ENCODE measurements at regions not wholly inside any gene's neighbourhood (a gene's known extent, or its start where the extent isn't known, plus 50 kb on each side); places are given as distances from the start of the nearest gene placed in this dataset.
"Not testable (repeated sequence)": the region's sequence is repeated elsewhere in the genome, so short reads cannot be mapped to it uniquely, and the experiment has no call there.

- Histone ChIP-seq H3K9me3 (ENCODE audit: low read length) (no peaks in the 10 kb centered on the region), H3K4me3 (ENCODE audit: low read length) (no peak overlapping the region), H3K36me3 (ENCODE audit: insufficient read depth, low read length) (no peaks in the 10 kb centered on the region), H3K4me1 (ENCODE audit: insufficient read depth, low read length) (no peaks in the 10 kb centered on the region), H3K27me3 (ENCODE audit: insufficient read depth, low read length) (no peaks in the 10 kb centered on the region), H2AFZ (ENCODE audit: low read depth, low read length) (no peak overlapping the region)
Observed at GRCh38 chr10:23493711-23494110, 54.8 kb downstream of the OTUD1 start.

GRCh38 chr10:23496727-23497126 is 57.9 kb downstream of the OTUD1 start:
- Histone ChIP-seq H3K4me3 (ENCODE audit: low read length) (no peak overlapping the region), H2AFZ (ENCODE audit: low read depth, low read length) (no peak overlapping the region), H3K4me1 (ENCODE audit: insufficient read depth, low read length) (no peaks in the 10 kb centered on the region), H3K9me3 (ENCODE audit: low read length) (no peaks in the 10 kb centered on the region), H3K27me3 (ENCODE audit: insufficient read depth, low read length) (no peaks in the 10 kb centered on the region), H3K36me3 (ENCODE audit: insufficient read depth, low read length) (no peaks in the 10 kb centered on the region)

- no peaks in the 10 kb centered on the region for H3K36me3 ChIP-seq (ENCODE audit: insufficient read depth, low read length)
- no peaks in the 10 kb centered on the region for H3K27me3 ChIP-seq (ENCODE audit: insufficient read depth, low read length)
- no peak overlapping the region for H2AFZ ChIP-seq (ENCODE audit: low read depth, low read length)
- no peaks in the 10 kb centered on the region for H3K4me1 ChIP-seq (ENCODE audit: insufficient read depth, low read length)
- H3K9me3 ChIP-seq (ENCODE audit: low read length) = no peaks in the 10 kb centered on the region
- no peak overlapping the region for H3K4me3 ChIP-seq (ENCODE audit: low read length)
Observed at GRCh38 chr10:23499372-23500132, 60.7 kb downstream of the OTUD1 start.

GRCh38 chr10:23505797-23506465 is 67.1 kb downstream of the OTUD1 start:
- no peak overlapping the region for H3K4me3 ChIP-seq (ENCODE audit: low read length)
- H3K9me3 ChIP-seq (ENCODE audit: low read length) = no peaks in the 10 kb centered on the region
- H2AFZ ChIP-seq (ENCODE audit: low read depth, low read length) = no peak overlapping the region
- no peaks in the 10 kb centered on the region for H3K4me1 ChIP-seq (ENCODE audit: insufficient read depth, low read length)
- H3K36me3 ChIP-seq (ENCODE audit: insufficient read depth, low read length) = no peaks in the 10 kb centered on the region
- H3K27me3 ChIP-seq (ENCODE audit: insufficient read depth, low read length) = no peaks in the 10 kb centered on the region

- Histone ChIP-seq H2AFZ (ENCODE audit: low read depth, low read length) (no peak overlapping the region), H3K4me3 (ENCODE audit: low read length) (no peak overlapping the region), H3K9me3 (ENCODE audit: low read length) (peaks cover 2% of the 10 kb centered on the region), H3K4me1 (ENCODE audit: insufficient read depth, low read length) (no peaks in the 10 kb centered on the region), H3K36me3 (ENCODE audit: insufficient read depth, low read length) (no peaks in the 10 kb centered on the region), H3K27me3 (ENCODE audit: insufficient read depth, low read length) (no peaks in the 10 kb centered on the region)
Observed at GRCh38 chr10:23512355-23513058, 73.6 kb downstream of the OTUD1 start.

GRCh38 chr10:23513621-23514020 is 74.7 kb downstream of the OTUD1 start:
- H3K36me3 ChIP-seq (ENCODE audit: insufficient read depth, low read length); H3K4me1 ChIP-seq (ENCODE audit: insufficient read depth, low read length); H3K27me3 ChIP-seq (ENCODE audit: insufficient read depth, low read length); H2AFZ ChIP-seq (ENCODE audit: low read depth, low read length); H3K4me3 ChIP-seq (ENCODE audit: low read length); H3K9me3 ChIP-seq (ENCODE audit: low read length): not testable (repeated sequence)

- Histone ChIP-seq H2AFZ (ENCODE audit: low read depth, low read length) (no peak overlapping the region), H3K36me3 (ENCODE audit: insufficient read depth, low read length) (no peaks in the 10 kb centered on the region), H3K4me3 (ENCODE audit: low read length) (no peak overlapping the region), H3K9me3 (ENCODE audit: low read length) (peaks cover 2% of the 10 kb centered on the region), H3K27me3 (ENCODE audit: insufficient read depth, low read length) (no peaks in the 10 kb centered on the region), H3K4me1 (ENCODE audit: insufficient read depth, low read length) (no peaks in the 10 kb centered on the region)
Observed at GRCh38 chr10:23514321-23514720, 75.4 kb downstream of the OTUD1 start.

- Histone ChIP-seq H3K9me3 (ENCODE audit: low read length) (peaks cover 2% of the 10 kb centered on the region), H3K27me3 (ENCODE audit: insufficient read depth, low read length) (no peaks in the 10 kb centered on the region), H3K4me3 (ENCODE audit: low read length) (no peak overlapping the region), H3K4me1 (ENCODE audit: insufficient read depth, low read length) (no peaks in the 10 kb centered on the region), H3K36me3 (ENCODE audit: insufficient read depth, low read length) (no peaks in the 10 kb centered on the region), H2AFZ (ENCODE audit: low read depth, low read length) (no peak overlapping the region)
Observed at GRCh38 chr10:23516530-23516929, 77.7 kb downstream of the OTUD1 start.

GRCh38 chr10:23517155-23517554 is 78.3 kb downstream of the OTUD1 start:
- Histone ChIP-seq H3K9me3 (ENCODE audit: low read length) (peaks cover 2% of the 10 kb centered on the region), H3K4me1 (ENCODE audit: insufficient read depth, low read length) (no peaks in the 10 kb centered on the region), H3K27me3 (ENCODE audit: insufficient read depth, low read length) (no peaks in the 10 kb centered on the region)

GRCh38 chr10:23521735-23522134 is 82.9 kb downstream of the OTUD1 start:
- no peaks in the 10 kb centered on the region for H3K4me1 ChIP-seq (ENCODE audit: insufficient read depth, low read length)
- no peaks in the 10 kb centered on the region for H3K27me3 ChIP-seq (ENCODE audit: insufficient read depth, low read length)
- no peaks in the 10 kb centered on the region for H3K36me3 ChIP-seq (ENCODE audit: insufficient read depth, low read length)
- H3K9me3 ChIP-seq (ENCODE audit: low read length) = no peaks in the 10 kb centered on the region
- H3K4me3 ChIP-seq (ENCODE audit: low read length) = no peak overlapping the region
- H2AFZ ChIP-seq (ENCODE audit: low read depth, low read length) = no peak overlapping the region

More at GRCh38 chr10:23517155-23517554, 78.3 kb downstream of the OTUD1 start:
- Histone ChIP-seq H3K4me3 (ENCODE audit: low read length) (no peak overlapping the region), H3K36me3 (ENCODE audit: insufficient read depth, low read length) (no peaks in the 10 kb centered on the region), H2AFZ (ENCODE audit: low read depth, low read length) (no peak overlapping the region)

- no peaks in the 10 kb centered on the region for H3K4me1 ChIP-seq (ENCODE audit: insufficient read depth, low read length)
- no peak overlapping the region for H2AFZ ChIP-seq (ENCODE audit: low read depth, low read length)
Observed at GRCh38 chr10:23522345-23522744, 83.5 kb downstream of the OTUD1 start.

GRCh38 chr10:23523251-23523650 is 84.4 kb downstream of the OTUD1 start:
- no peaks in the 10 kb centered on the region for H3K27me3 ChIP-seq (ENCODE audit: insufficient read depth, low read length)
- no peaks in the 10 kb centered on the region for H3K4me1 ChIP-seq (ENCODE audit: insufficient read depth, low read length)
- H3K9me3 ChIP-seq (ENCODE audit: low read length) = no peaks in the 10 kb centered on the region
- H3K4me3 ChIP-seq (ENCODE audit: low read length) = no peak overlapping the region
- H2AFZ ChIP-seq (ENCODE audit: low read depth, low read length) = no peak overlapping the region
- no peaks in the 10 kb centered on the region for H3K36me3 ChIP-seq (ENCODE audit: insufficient read depth, low read length)

More at GRCh38 chr10:23522345-23522744, 83.5 kb downstream of the OTUD1 start:
- no peaks in the 10 kb centered on the region for H3K36me3 ChIP-seq (ENCODE audit: insufficient read depth, low read length)
- H3K4me3 ChIP-seq (ENCODE audit: low read length) = no peak overlapping the region
- H3K27me3 ChIP-seq (ENCODE audit: insufficient read depth, low read length) = no peaks in the 10 kb centered on the region
- no peaks in the 10 kb centered on the region for H3K9me3 ChIP-seq (ENCODE audit: low read length)

GRCh38 chr10:23525406-23525805 is 86.5 kb downstream of the OTUD1 start:
- H2AFZ ChIP-seq (ENCODE audit: low read depth, low read length) = no peak overlapping the region
- H3K4me1 ChIP-seq (ENCODE audit: insufficient read depth, low read length) = no peaks in the 10 kb centered on the region
- H3K9me3 ChIP-seq (ENCODE audit: low read length) = no peaks in the 10 kb centered on the region
- no peak overlapping the region for H3K4me3 ChIP-seq (ENCODE audit: low read length)
- no peaks in the 10 kb centered on the region for H3K36me3 ChIP-seq (ENCODE audit: insufficient read depth, low read length)
- H3K27me3 ChIP-seq (ENCODE audit: insufficient read depth, low read length) = no peaks in the 10 kb centered on the region
